CD4-positive, alpha-beta memory T cell (primary cell): ENCODE measurements at regions not wholly inside any gene's neighbourhood (a gene's known extent, or its start where the extent isn't known, plus 50 kb on each side); places are given as distances from the start of the nearest gene placed in this dataset.

ENCODE experiments used
- CTCF ChIA-PET: fragments of 350-600 bp; sonication (Branson Sonifier 250); formaldehyde crosslinking; loops from one replicate; lab custom pipeline; 2021; ENCODE audit warnings: inconsistent platforms; ENCODE audit not compliant: partially characterized antibody; lab: Charles Lee
- POLR2A ChIA-PET: fragments of 350-600 bp; sonication (Branson Sonifier 250); formaldehyde crosslinking; loops from one replicate; lab custom pipeline; 2021; ENCODE audit not compliant: partially characterized antibody; lab: Charles Lee
- DNase-seq, 5 donors: peaks; one replicate each; pipeline versions ENCODE4 v3.0.0 to v3.0.0-alpha.2; 2020 to 2022; ENCODE audit warnings: mixed read lengths in 1 of 5
- H3K27ac ChIP-seq: one replicate; pipeline ENCODE4 v1.7.0; 2013; ENCODE audit warnings: low read depth, low read length
- H3K27me3 ChIP-seq: 2 replicates; pipeline ENCODE4 v1.7.0; 2013; ENCODE audit warnings: mild to moderate bottlenecking, low read length, moderate library complexity; ENCODE audit not compliant: insufficient read depth
- H3K36me3 ChIP-seq: 2 replicates; pipeline ENCODE4 v1.7.0; 2013; ENCODE audit warnings: mild to moderate bottlenecking, low read length, moderate library complexity; ENCODE audit not compliant: insufficient read depth
- H3K4me1 ChIP-seq: 2 replicates; pipeline ENCODE4 v1.7.0; 2013; ENCODE audit warnings: mild to moderate bottlenecking, low read length, moderate library complexity; ENCODE audit not compliant: insufficient read depth
- H3K4me3 ChIP-seq, 2 donors: one replicate each; pipeline ENCODE4 v1.7.0; 2013; ENCODE audit warnings: low read length in 2 of 2, mild to moderate bottlenecking in 1 of 2
- H3K9me3 ChIP-seq, 2 donors: one replicate each; pipeline ENCODE4 v1.7.0; 2013; ENCODE audit warnings: low read length in 2 of 2, control low read depth in 1 of 2; ENCODE audit not compliant: control insufficient read depth in 1 of 2
- H3K27ac Mint-ChIP-seq, 7 donors: one replicate each; pipeline ENCODE4 v1.8.0; 2020 to 2021; ENCODE audit warnings: mixed read lengths in 7 of 7, mild to moderate bottlenecking in 6 of 7, inconsistent platforms in 3 of 7, moderate library complexity in 3 of 7
- H3K27me3 Mint-ChIP-seq, 2 donors: one replicate each; pipeline ENCODE4 v1.8.0; 2020 to 2021; ENCODE audit warnings: mixed read lengths in 2 of 2
- H3K36me3 Mint-ChIP-seq, 2 donors: one replicate each; pipeline ENCODE4 v1.8.0; 2020 to 2021; ENCODE audit warnings: mixed read lengths in 2 of 2, inconsistent platforms in 1 of 2, mild to moderate bottlenecking in 1 of 2
- H3K4me1 Mint-ChIP-seq, 4 donors: one replicate each; pipeline ENCODE4 v1.8.0; 2020 to 2021; ENCODE audit warnings: mixed read lengths in 4 of 4, mild to moderate bottlenecking in 1 of 4
- H3K4me3 Mint-ChIP-seq, 8 donors: one replicate each; pipeline ENCODE4 v1.8.0; 2020 to 2021; ENCODE audit warnings: mixed read lengths in 8 of 8, mild to moderate bottlenecking in 7 of 8, moderate library complexity in 6 of 8, inconsistent platforms in 3 of 8
- H3K9me3 Mint-ChIP-seq, 8 donors: one replicate each; pipeline ENCODE4 v1.8.0; 2020 to 2021; ENCODE audit warnings: mixed read lengths in 8 of 8, mild to moderate bottlenecking in 5 of 8, inconsistent platforms in 3 of 8, moderate library complexity in 1 of 8
- intact Hi-C: fragments of 100-400 bp; cut with micrococcal nuclease; formaldehyde crosslinking; loops from one replicate; pipeline ENCODE4 v1.15.1; 2023

GRCh38 chr3:67292356-67293121 lies 294.4 kb downstream of the KBTBD8 start:
- CTCF ChIA-PET: interaction anchor here (1.2 kb wide), 1 partner anchor 10 kb away, joined by 3 read pairs; no protein-coding TSS in a partner anchor
- Histone ChIP-seq H3K36me3 (no peaks in the 10 kb centered on the region), H3K4me3 (no peak overlapping the region), H3K4me1 (no peaks in the 10 kb centered on the region), H3K27me3 (no peaks in the 10 kb centered on the region), H3K9me3 (no peaks in the 10 kb centered on the region), H3K27ac (no peak overlapping the region)
- Mint-ChIP-seq H3K9me3 (no peaks in the 10 kb centered on the region), H3K27me3 (peaks cover 0 to 2% of the 10 kb centered on the region in 2 donors), H3K4me1 (no peaks in the 10 kb centered on the region), H3K4me3 (no peak overlapping the region), H3K36me3 (no peaks in the 10 kb centered on the region), H3K27ac (no peak overlapping the region)
- intact Hi-C loops: no loop called here
- DNase-seq: no peak
- POLR2A ChIA-PET: no interaction called here

GRCh38 chr3:67294341-67294740 lies 296.2 kb downstream of the KBTBD8 start:
- no peaks in the 10 kb centered on the region for H3K4me1 ChIP-seq
- no peak overlapping the region for H3K4me3 ChIP-seq
- DNase-seq: no peak
- Mint-ChIP-seq H3K27me3 (peaks cover 0 to 2% of the 10 kb centered on the region in 2 donors), H3K4me3 (no peak overlapping the region), H3K36me3 (no peaks in the 10 kb centered on the region), H3K27ac (no peak overlapping the region), H3K4me1 (no peaks in the 10 kb centered on the region), H3K9me3 (no peaks in the 10 kb centered on the region)
- CTCF ChIA-PET: no interaction called here
- POLR2A ChIA-PET: no interaction called here
- H3K9me3 ChIP-seq: no peaks in the 10 kb centered on the region
- no peak overlapping the region for H3K27ac ChIP-seq
- H3K36me3 ChIP-seq: no peaks in the 10 kb centered on the region
- no peaks in the 10 kb centered on the region for H3K27me3 ChIP-seq
- intact Hi-C loops: no loop called here

GRCh38 chr3:67296039-67296892 lies 298.2 kb downstream of the KBTBD8 start:
- no peaks in the 10 kb centered on the region for H3K9me3 ChIP-seq
- CTCF ChIA-PET: no interaction called here
- no peaks in the 10 kb centered on the region for H3K4me1 Mint-ChIP-seq
- no peak for DNase-seq
- no peak overlapping the region for H3K4me3 Mint-ChIP-seq
- no peaks in the 10 kb centered on the region for H3K36me3 Mint-ChIP-seq
- H3K27ac ChIP-seq: no peak overlapping the region
- H3K27ac Mint-ChIP-seq: no peak overlapping the region
- POLR2A ChIA-PET: no interaction called here
- peaks cover 0 to 2% of the 10 kb centered on the region in 2 donors for H3K27me3 Mint-ChIP-seq
- H3K36me3 ChIP-seq: no peaks in the 10 kb centered on the region
- no peaks in the 10 kb centered on the region for H3K9me3 Mint-ChIP-seq
- H3K4me1 ChIP-seq: no peaks in the 10 kb centered on the region
- no peak overlapping the region for H3K4me3 ChIP-seq
- intact Hi-C loops: no loop called here
- H3K27me3 ChIP-seq: no peaks in the 10 kb centered on the region

DNA sequence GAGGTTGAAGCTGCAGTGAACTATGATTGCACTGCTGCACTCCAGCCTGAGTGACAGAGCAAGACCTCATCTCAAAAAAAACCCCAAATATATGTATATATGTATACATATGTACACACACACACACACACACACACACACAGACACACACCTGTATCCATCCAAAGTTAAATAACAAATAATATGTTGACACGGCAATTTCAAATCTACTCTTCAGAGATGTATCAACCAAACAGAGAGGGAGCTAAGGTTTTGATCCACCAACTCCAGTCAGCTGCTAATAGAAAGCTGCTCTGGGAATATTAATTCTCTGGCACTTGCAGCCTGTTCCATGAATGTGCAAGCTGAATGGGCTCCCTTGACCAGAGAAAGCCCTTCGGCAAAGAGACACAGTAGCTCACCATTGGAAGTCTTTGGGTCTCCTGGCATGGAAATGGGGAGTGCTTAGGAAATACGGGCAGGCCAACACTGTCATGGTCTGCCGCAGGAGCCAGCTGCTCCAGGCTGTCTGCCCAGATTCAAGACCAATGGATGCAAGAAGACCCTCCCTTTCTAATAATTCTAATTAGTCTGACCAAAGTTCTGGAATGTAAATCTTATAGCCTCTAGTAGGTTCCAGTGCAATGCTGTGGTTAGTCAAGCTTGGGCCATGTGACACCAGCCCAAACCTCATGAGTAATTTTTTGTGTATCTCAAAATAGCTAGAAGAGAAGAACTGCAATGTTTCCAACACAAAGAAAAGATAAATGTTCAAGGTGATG lies 299.8 kb downstream of the KBTBD8 start:
- no peaks in the 10 kb centered on the region for H3K36me3 ChIP-seq
- ChIA-PET CTCF (no interaction called here), POLR2A (no interaction called here)
- no peak overlapping the region for H3K4me3 ChIP-seq
- H3K9me3 Mint-ChIP-seq: peaks cover 0 to 2% (median 0%) of the 10 kb centered on the region in 8 donors
- DNase-seq: no peak
- no peaks in the 10 kb centered on the region for H3K4me1 Mint-ChIP-seq
- no peak overlapping the region for H3K27ac Mint-ChIP-seq
- intact Hi-C loops: no loop called here
- H3K4me3 Mint-ChIP-seq: no peak overlapping the region
- H3K27me3 ChIP-seq: no peaks in the 10 kb centered on the region
- H3K27me3 Mint-ChIP-seq: no peaks in the 10 kb centered on the region
- H3K4me1 ChIP-seq: no peaks in the 10 kb centered on the region
- no peak overlapping the region for H3K27ac ChIP-seq
- no peaks in the 10 kb centered on the region for H3K9me3 ChIP-seq
- no peaks in the 10 kb centered on the region for H3K36me3 Mint-ChIP-seq

GRCh38 chr3:67301556-67301955 lies 303.4 kb downstream of the KBTBD8 start:
- no peak overlapping the region for H3K27ac ChIP-seq
- no peak for DNase-seq
- ChIA-PET CTCF (no interaction called here), POLR2A (no interaction called here)
- no peaks in the 10 kb centered on the region for H3K9me3 ChIP-seq
- H3K36me3 ChIP-seq: no peaks in the 10 kb centered on the region
- H3K27me3 ChIP-seq: no peaks in the 10 kb centered on the region
- no peak overlapping the region for H3K4me3 ChIP-seq
- no peaks in the 10 kb centered on the region for H3K36me3 Mint-ChIP-seq
- no peaks in the 10 kb centered on the region for H3K4me1 ChIP-seq
- no peaks in the 10 kb centered on the region for H3K4me1 Mint-ChIP-seq
- peaks cover 0 to 6% (median 0%) of the 10 kb centered on the region in 8 donors for H3K9me3 Mint-ChIP-seq
- no peaks in the 10 kb centered on the region for H3K27me3 Mint-ChIP-seq
- H3K27ac Mint-ChIP-seq: no peak overlapping the region
- no peak overlapping the region for H3K4me3 Mint-ChIP-seq
- intact Hi-C loops: no loop called here

DNA sequence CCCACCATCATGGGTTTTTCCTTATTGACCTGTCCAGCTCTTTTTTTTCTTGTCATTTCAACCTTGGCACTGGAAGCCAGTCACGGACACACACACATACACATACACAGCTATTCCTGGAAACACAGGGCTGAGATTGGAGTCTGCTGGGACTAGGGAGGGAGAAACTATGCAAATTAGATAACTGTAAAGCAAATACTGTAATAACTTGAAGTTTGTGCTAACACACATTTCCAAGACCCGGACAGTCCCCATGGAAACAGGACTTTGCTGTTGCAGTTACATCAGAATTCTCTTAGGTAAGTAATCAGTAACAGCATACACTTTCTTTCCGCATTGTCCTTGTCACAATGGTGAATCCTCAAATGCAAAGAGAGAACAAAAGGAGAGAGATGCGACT lies 304.4 kb downstream of the KBTBD8 start:
- H3K27me3 Mint-ChIP-seq: peaks cover 0 to 3% of the 10 kb centered on the region in 2 donors
- POLR2A ChIA-PET: no interaction called here
- H3K4me1 ChIP-seq: no peaks in the 10 kb centered on the region
- no peak overlapping the region for H3K27ac ChIP-seq
- H3K27me3 ChIP-seq: no peaks in the 10 kb centered on the region
- H3K4me3 ChIP-seq: no peak overlapping the region
- no peaks in the 10 kb centered on the region for H3K4me1 Mint-ChIP-seq
- DNase-seq: no peak
- CTCF ChIA-PET: interaction anchor here (1.7 kb wide), 1 partner anchor 10 kb away, joined by 3 read pairs; no protein-coding TSS in a partner anchor
- H3K9me3 Mint-ChIP-seq: peaks cover 0 to 6% (median 0%) of the 10 kb centered on the region in 8 donors
- no peaks in the 10 kb centered on the region for H3K9me3 ChIP-seq
- no peak overlapping the region for H3K4me3 Mint-ChIP-seq
- intact Hi-C loops: no loop called here
- H3K36me3 Mint-ChIP-seq: no peaks in the 10 kb centered on the region
- H3K27ac Mint-ChIP-seq: no peak overlapping the region
- H3K36me3 ChIP-seq: no peaks in the 10 kb centered on the region

- no peak overlapping the region for H3K27ac Mint-ChIP-seq
- ChIA-PET CTCF (no interaction called here), POLR2A (no interaction called here)
- H3K4me1 Mint-ChIP-seq: no peaks in the 10 kb centered on the region
- Histone ChIP-seq H3K9me3 (no peaks in the 10 kb centered on the region), H3K4me1 (no peaks in the 10 kb centered on the region), H3K36me3 (no peaks in the 10 kb centered on the region), H3K27me3 (no peaks in the 10 kb centered on the region), H3K4me3 (no peak overlapping the region), H3K27ac (no peak overlapping the region)
- intact Hi-C loops: no loop called here
- H3K36me3 Mint-ChIP-seq: no peaks in the 10 kb centered on the region
- H3K4me3 Mint-ChIP-seq: no peak overlapping the region
- H3K27me3 Mint-ChIP-seq: peaks cover 0 to 4% of the 10 kb centered on the region in 2 donors
- DNase-seq: no peak
- H3K9me3 Mint-ChIP-seq: peaks cover 0 to 8% (median 0%) of the 10 kb centered on the region in 8 donors
Observed at GRCh38 chr3:67305160-67305559, 307.1 kb downstream of the KBTBD8 start.
